ENCODE measurements at regions not wholly inside any gene's neighbourhood (a gene's known extent, or its start where the extent isn't known, plus 50 kb on each side); places are given as distances from the start of the nearest gene placed in this dataset.

GRCh38 chr12:14175206-14175605 is 190.3 kb upstream of the ATF7IP start (continued):
- TF ChIP-seq E2F2 (CRISPR knock-in tag; IDR thresholded peaks at IDR 0.05; ENCODE audit: borderline replicate concordance) (no peak), SMAD1 (CRISPR knock-in tag; IDR thresholded peaks at IDR 0.05; ENCODE audit: borderline replicate concordance, low read depth) (no peak)

GRCh38 chr12:14185427-14186192 is 179.9 kb upstream of the ATF7IP start:
- ChIA-PET CTCF (ENCODE audit: low intra/inter-chr PET ratio, low total read pairs) (interaction anchor here (1.3 to 1.6 kb wide), 2 partner anchors 180 to 268 kb away, joined by 4 to 7 read pairs; partner anchors contain the start of gene ATF7IP), POLR2A (no interaction called here)
- Histone ChIP-seq H3K27ac (ENCODE audit: extremely low read length, insufficient read depth, low read length) (no peak overlapping the region), H3K4me1 (ENCODE audit: insufficient read depth, low read length) (no peaks in the 10 kb centered on the region), H3K4me3 (replicated peaks in 1 of 3; ENCODE audit: insufficient read depth in 1 of 3, low read depth in 2 of 3, low read length in 3 of 3) (no peak overlapping the region), H3K9me3 (ENCODE audit: low read length) (no peaks in the 10 kb centered on the region), H2AFZ (ENCODE audit: low read length) (no peak overlapping the region), H3K9ac (ENCODE audit: insufficient read depth, low read depth, low read length) (no peak overlapping the region), H3K4me2 (ENCODE audit: low read depth, low read length) (no peak overlapping the region), H3K36me3 (replicated peaks in 1 of 2; ENCODE audit: control insufficient read depth in 1 of 2, insufficient read depth in 2 of 2, low read length in 2 of 2) (no peaks in the 10 kb centered on the region), H4K20me1 (ENCODE audit: insufficient read depth, low read length) (no peaks in the 10 kb centered on the region), H3K27me3 (ENCODE audit: control insufficient read depth in 1 of 2, insufficient read depth in 2 of 2, low read length in 2 of 2) (no peaks in the 10 kb centered on the region), H3K79me2 (ENCODE audit: insufficient read depth, low read length) (no peaks in the 10 kb centered on the region)
- WGBS (ENCODE audit: low lambda C conversion rate), result 14% methylated on average over 6 of the region's 8 CpGs
- in situ Hi-C loops (cut with HindIII; ENCODE audit: extremely low pct_ligation_motif_present, low pct_unique_long_range_greater_than_20kb), result no loop called here
- peak; percentile 26 for DNase-seq (ENCODE audit: low spot score)
- intact Hi-C loops (cut with micrococcal nuclease; ENCODE audit: unreplicated experiment), result loop anchor here (5.0 kb wide), 1 partner anchor 267 kb away; no protein-coding TSS in a partner anchor
- no TSS peak for BruUV-seq (replicated peaks)
- peak; percentile 23; the same call in 1 of the 2 replicates for TF ChIP-seq SMC3 (IDR thresholded peaks at IDR 0.05; ENCODE audit: low read length)
- TF ChIP-seq PLRG1 (conservative IDR thresholded peaks at IDR 0.05), result no peak
- TF ChIP-seq ZNF746 (CRISPR knock-in tag; IDR thresholded peaks at IDR 0.05), result no peak
- TF ChIP-seq CTCF (CRISPR knock-in tag; IDR thresholded peaks at IDR 0.05), result peak; percentile 65
- TF ChIP-seq STAG1 (CRISPR knock-in tag; IDR thresholded peaks at IDR 0.05), result peak; percentile 51
- peak; percentile 72 for FAIRE-seq
- ATAC-seq, result peak; percentile 79

All from HepG2 (cell line).